ENCODE measurements at regions not wholly inside any gene's neighbourhood (a gene's known extent, or its start where the extent isn't known, plus 50 kb on each side); places are given as distances from the start of the nearest gene placed in this dataset.

- TF ChIP-seq HDAC2 (IDR thresholded peaks at IDR 0.05) (no peak), ATOH8 (CRISPR knock-in tag; IDR thresholded peaks at IDR 0.05; ENCODE audit: low read depth) (no peak), SREBF2 (IDR thresholded peaks at IDR 0.05) (no peak), REST (IDR thresholded peaks at IDR 0.05) (no peak), TP53 (CRISPR knock-in tag; IDR thresholded peaks at IDR 0.05) (no peak), POLR2A (IDR thresholded peaks at IDR 0.05; ENCODE audit: low read length) (no peak), POLR2AphosphoS2 (conservative IDR thresholded peaks at IDR 0.05; ENCODE audit: low read length) (no peak), BHLHE40 (IDR thresholded peaks at IDR 0.05; ENCODE audit: low read depth, low read length) (no peak), CHD4 (IDR thresholded peaks at IDR 0.05; ENCODE audit: borderline replicate concordance) (no peak), SMC3 (IDR thresholded peaks at IDR 0.05) (no peak), ESRRA (IDR thresholded peaks at IDR 0.05; ENCODE audit: borderline replicate concordance, low read length) (no peak), CEBPB (IDR thresholded peaks at IDR 0.05) (no peak), NPAS2 (CRISPR knock-in tag; IDR thresholded peaks at IDR 0.05; ENCODE audit: borderline replicate concordance) (no peak)
- TF ChIP-seq, protein P1, sequence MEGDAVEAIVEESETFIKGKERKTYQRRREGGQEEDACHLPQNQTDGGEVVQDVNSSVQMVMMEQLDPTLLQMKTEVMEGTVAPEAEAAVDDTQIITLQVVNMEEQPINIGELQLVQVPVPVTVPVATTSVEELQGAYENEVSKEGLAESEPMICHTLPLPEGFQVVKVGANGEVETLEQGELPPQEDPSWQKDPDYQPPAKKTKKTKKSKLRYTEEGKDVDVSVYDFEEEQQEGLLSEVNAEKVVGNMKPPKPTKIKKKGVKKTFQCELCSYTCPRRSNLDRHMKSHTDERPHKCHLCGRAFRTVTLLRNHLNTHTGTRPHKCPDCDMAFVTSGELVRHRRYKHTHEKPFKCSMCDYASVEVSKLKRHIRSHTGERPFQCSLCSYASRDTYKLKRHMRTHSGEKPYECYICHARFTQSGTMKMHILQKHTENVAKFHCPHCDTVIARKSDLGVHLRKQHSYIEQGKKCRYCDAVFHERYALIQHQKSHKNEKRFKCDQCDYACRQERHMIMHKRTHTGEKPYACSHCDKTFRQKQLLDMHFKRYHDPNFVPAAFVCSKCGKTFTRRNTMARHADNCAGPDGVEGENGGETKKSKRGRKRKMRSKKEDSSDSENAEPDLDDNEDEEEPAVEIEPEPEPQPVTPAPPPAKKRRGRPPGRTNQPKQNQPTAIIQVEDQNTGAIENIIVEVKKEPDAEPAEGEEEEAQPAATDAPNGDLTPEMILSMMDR (IDR thresholded peaks at IDR 0.05), result no peak
Measured at GRCh38 chr10:83852146-83852545, 287.2 kb upstream of the GHITM start.

Data from A549 (cell line).